ENCODE measurements at regions not wholly inside any gene's neighbourhood (a gene's known extent, or its start where the extent isn't known, plus 50 kb on each side); places are given as distances from the start of the nearest gene placed in this dataset.
"Not testable (repeated sequence)": the region's sequence is repeated elsewhere in the genome, so short reads cannot be mapped to it uniquely, and the experiment has no call there.

- DNase-seq (ENCODE audit: low spot score), result no peak
Measured at GRCh38 chr18:62442391-62442790, 80.4 kb upstream of the ZCCHC2 start.

GRCh38 chr18:62445386-62445917, 77.4 kb upstream of the ZCCHC2 start:
- DNase-seq (ENCODE audit: low spot score), result peak; percentile 28

DNA sequence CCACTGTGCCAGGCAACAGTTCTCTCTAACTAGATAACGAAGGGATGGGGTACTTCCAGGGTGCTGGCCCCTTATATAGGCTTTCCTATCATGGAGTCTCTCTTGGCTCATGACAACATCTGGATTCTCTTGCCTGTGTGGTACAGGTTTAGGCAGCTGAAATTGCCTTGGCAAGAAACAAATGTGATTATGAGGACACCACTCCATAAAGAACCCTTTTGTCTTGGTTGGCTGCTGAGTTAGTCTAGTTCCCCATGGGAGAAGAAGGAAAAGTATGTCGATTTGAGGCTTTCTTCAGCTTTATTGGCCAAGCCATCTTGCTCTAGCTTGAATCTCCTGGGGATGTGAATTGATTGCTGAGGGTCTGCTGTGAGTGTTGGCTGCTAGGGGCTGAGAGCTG, 76.3 kb upstream of the ZCCHC2 start:
- DNase-seq (ENCODE audit: low spot score), result no peak

GRCh38 chr18:62447652-62448051, 75.2 kb upstream of the ZCCHC2 start:
- no peak for DNase-seq (ENCODE audit: low spot score)

GRCh38 chr18:62448426-62448825, 74.4 kb upstream of the ZCCHC2 start:
- no peak for DNase-seq (ENCODE audit: low spot score)

GRCh38 chr18:62449490-62450104, 73.2 kb upstream of the ZCCHC2 start:
- DNase-seq (ENCODE audit: low spot score), result no peak

DNA sequence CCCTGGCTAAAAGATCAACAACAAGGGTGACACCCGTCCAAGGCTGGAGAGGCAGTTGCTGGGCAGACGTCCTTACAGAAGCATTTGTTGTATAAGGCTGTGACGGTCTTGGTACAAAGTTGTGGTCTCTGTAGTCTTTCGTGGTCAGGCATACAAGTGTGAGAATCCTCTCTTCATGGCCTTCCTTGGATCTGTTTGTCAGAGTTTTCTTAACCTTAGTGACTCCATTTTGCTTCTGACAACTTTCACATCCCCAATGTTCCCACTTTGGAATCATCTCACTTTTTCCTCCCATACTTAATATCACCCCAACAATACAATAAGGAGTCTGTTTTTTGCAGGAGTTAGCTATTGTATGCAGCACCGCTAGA, 72.7 kb upstream of the ZCCHC2 start:
- no peak for DNase-seq (ENCODE audit: low spot score)

GRCh38 chr18:62450546-62451410, 72.0 kb upstream of the ZCCHC2 start:
- DNase-seq (ENCODE audit: low spot score), result no peak

DNA sequence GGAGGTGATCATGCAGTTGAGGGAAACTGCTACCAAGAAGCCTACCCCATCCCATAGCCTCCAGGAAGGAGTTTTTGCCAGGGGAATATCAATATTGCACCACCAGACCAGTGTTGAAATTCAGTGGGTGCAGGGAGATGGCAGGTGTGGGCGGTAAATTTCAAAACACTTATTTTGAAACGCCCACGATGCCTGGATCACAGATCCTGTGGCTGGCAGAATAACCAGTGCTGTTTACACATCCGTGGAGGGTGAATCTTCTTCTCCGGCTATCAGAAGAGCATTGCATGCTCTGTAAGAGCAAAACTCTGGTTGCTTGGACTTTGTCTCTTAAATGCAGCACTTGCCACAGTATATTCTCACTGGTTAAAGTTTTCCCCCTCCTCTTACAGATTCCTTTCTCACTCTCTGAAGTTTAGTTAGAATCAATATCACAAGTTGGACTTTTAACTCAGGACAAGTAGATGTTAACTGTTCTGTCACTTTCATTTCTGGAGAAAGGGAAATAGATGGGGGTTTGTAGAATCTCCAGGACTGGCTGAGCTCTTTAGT, 70.5 kb upstream of the ZCCHC2 start:
- DNase-seq (ENCODE audit: low spot score), result peak; percentile 53

- peak; percentile 33 for DNase-seq (ENCODE audit: low spot score)
Measured at GRCh38 chr18:62453864-62454263, 69.0 kb upstream of the ZCCHC2 start.

DNA sequence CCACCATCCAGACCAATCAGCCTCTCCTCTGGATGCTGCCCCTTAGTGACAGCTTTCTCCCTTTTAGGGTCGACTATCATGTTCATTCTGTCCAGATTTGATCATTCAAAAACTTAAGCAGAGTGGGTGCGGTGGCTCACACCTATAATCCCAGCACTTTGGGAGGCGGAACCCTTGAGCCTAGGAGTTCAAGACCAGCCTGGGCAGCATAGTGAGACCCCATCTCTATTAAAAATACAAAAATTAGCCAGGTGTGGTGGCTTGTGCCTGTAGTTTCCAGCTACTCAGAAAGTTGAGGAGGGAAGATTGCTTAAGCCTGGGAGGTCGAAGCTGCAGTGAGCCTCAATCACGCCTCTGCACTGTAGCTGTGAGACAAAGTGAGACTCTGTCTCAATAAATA, 68.3 kb upstream of the ZCCHC2 start:
- no peak for DNase-seq (ENCODE audit: low spot score)

- no peak for DNase-seq (ENCODE audit: low spot score)
Measured at GRCh38 chr18:62455222-62455621, 67.6 kb upstream of the ZCCHC2 start.

- no peak for DNase-seq (ENCODE audit: low spot score)
Measured at GRCh38 chr18:62457877-62458276, 64.9 kb upstream of the ZCCHC2 start.

- no peak for DNase-seq (ENCODE audit: low spot score)
Measured at GRCh38 chr18:62458346-62458745, 64.5 kb upstream of the ZCCHC2 start.

DNA sequence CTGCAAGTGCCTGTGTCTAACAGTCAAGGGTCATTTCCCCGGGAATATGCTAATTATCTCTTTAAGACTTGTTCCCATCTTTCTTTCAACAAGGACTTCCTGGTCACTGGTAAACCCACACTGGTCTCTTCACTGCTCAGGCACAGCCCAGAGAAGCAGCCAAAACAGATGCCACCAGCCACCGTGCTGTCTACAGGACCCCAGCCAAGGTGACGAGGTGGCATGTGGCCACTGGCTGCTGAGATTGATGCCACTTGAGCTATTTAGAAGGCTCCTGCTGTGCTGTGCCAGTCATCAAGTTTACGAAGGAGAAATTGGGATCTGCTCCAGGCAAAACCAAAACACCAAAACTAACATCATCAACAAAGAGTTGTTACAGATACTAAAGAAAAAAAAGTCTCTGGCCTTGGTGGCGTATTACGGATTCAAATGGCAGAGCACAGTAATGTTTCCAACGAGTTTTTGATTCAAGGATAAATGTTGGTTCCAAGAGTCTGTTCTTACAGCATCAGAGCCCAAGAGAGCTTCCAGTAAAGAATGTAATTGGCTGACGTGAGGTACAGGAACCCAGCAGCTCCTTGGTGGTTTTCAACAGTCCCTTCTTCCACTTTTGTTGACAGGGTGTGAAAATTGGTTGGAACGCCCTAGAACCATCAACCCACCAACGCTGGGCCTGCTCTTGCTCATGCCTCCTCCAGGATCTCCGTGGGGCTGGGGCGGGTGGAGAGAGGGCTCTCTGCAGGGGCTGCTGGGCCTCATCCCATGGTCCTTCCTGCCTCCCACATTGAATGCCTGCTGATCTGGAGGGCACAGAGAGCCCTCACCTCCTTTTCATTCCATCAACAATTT, 63.7 kb upstream of the ZCCHC2 start:
- DNase-seq (ENCODE audit: low spot score), result no peak

- DNase-seq (ENCODE audit: low spot score), result no peak
Measured at GRCh38 chr18:62460851-62461300, 61.9 kb upstream of the ZCCHC2 start.

DNA sequence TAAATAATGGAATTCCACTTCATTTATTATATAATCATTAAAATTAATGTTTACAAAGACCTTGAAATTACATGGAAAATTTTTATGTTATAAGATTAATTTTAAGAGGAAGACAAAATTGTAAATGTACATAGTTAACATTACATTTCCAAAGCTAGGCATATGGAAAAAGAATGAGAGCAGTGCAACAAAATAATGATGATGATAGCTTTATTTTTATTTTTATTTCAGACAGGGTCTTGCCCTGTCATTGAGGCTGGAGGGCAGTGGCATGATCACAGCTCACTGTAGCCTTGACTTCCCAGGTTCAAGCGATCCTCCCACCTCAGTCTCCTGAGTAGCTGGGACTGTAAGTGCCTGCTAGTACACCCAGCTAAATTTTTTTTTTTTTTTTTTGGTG, 61.2 kb upstream of the ZCCHC2 start:
- DNase-seq (ENCODE audit: low spot score), result no peak

DNA sequence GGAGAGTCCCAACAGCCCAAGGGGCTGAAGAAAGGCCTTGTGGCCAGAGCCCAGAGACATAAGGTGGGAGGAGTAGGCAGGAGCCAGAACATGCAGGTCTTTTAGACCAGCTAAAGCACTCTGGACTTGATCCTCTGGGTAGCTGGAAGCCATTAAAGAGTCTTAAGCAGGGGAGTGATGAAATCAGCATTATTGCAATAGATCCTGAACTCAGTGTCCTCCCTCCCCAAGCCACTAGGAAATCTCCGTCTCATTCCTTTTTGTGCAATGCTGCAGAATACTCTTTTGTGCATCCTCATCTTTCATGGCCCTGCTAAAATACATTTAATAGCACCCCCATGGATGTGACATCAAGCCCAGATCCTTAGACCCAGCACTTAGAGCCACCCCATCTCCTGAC, 58.6 kb upstream of the ZCCHC2 start:
- no peak for DNase-seq (ENCODE audit: low spot score)

DNA sequence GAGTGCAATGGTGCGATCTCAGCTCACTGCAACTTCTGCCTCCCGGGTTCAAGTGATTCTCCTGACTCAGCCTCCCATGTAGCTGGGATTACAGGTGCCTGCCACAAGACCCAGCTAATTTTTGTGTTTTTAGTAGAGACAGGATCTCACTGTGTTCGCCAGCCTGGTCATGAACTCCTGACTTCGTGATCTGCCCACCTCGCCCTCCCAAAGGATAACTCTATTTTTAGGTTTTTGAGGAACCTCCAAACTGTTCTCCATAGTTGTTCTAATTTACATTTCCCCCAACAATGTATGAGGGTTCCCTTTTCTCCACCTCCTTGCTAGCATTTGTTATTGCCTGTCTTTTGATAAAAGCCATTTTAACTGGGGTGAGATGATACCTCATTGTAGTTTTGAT, 53.7 kb upstream of the ZCCHC2 start:
- DNase-seq (ENCODE audit: low spot score), result not testable (repeated sequence)
